ENCODE measurements at regions not wholly inside any gene's neighbourhood (a gene's known extent, or its start where the extent isn't known, plus 50 kb on each side); places are given as distances from the start of the nearest gene placed in this dataset.
"Not testable (repeated sequence)": the region's sequence is repeated elsewhere in the genome, so short reads cannot be mapped to it uniquely, and the experiment has no call there.

DNA sequence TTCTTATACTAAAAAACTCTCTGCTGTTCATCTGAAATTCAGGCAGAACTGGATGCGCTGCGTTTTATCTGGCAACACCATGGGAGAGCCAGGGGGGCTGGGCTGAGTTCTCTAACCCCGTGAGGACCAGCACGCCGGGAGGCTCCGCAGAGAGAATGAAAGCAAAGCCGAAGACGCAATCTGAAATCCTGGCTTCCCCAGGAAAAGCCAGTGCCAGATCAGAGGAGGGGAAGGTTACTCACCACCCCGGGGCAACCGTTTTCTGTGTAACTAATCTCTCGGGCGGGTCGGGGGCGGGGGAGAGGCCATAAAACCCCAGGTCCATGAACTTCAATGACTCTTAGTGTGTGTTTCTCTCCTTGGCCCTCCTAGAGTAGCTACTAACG lies 99.4 kb downstream of the SHANK2 start:
- DNase-seq (ENCODE audit: low read depth), result no peak

DNA sequence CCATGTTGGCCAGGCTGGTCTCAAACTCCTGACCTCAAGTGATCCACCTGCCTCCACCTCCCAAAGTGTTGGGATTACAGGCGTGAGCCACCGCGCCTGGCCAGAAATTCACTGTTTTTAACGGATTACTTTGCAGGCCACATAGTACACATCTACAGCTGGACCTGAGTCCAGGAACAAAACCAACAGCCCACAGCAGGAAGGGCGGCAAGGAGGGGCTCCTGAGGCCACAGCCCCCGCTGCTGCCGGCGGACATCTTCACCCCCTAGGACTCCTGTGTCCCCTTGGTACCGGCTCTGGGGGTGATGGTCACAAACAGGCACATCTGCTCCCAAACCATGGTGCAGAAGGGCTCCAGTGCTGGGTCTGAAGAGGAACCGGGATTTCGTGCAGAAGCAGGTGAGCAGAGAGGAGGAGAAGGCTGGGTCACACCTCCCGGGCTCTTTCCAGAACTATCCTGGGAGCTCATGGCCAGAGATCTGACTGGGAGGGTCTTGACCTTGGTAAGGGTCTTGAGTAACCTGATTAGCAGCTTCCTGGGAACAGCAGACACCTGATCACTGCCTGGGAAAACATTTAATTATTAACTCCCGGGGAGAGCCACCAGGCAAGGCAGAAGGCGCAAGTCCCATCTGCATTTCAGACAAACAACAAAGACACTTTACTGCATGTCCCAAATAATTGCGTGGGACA lies 99.9 kb downstream of the SHANK2 start:
- not testable (repeated sequence) for DNase-seq (ENCODE audit: low read depth)

DNA sequence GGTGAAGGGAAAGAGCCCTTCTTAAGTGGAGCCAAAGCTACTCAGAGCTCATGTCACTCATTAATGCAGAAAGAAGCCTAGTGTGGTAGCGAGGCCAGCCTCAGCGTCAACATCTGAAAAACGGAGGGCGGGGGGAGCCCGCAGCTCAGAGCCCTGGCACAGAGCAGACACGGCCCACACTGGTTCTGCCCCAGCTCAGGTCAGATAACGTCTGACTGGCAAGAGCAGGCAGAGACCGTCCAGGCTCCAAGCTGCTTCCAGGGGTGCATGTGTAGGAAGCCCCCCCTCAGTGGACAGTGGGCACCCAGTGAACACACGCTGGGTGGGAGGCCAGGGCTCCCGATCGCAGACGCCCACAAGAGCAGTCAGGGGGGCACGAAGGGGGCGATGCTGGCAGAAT lies 100.8 kb downstream of the SHANK2 start:
- no peak for DNase-seq (ENCODE audit: low read depth)

DNA sequence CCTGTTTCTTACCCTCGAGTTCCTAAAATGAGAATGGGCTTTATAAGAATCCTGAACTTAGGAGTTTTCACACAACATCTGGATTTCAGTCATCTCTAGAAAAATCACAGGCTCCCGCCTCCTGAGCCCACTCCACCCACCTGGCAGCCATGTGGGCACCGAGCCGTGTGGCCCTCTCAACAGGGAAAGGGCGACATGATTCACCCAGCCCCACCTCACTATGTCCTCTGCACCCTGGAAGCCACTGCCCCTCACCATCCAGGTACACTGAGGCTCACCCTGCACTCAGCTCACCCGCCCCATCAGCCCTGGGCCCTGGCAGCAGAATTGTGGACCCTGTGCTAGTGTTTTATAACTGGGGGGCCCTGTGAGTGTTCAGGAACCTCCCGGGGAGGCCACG lies 101.5 kb downstream of the SHANK2 start:
- no peak for DNase-seq (ENCODE audit: low read depth)

DNA sequence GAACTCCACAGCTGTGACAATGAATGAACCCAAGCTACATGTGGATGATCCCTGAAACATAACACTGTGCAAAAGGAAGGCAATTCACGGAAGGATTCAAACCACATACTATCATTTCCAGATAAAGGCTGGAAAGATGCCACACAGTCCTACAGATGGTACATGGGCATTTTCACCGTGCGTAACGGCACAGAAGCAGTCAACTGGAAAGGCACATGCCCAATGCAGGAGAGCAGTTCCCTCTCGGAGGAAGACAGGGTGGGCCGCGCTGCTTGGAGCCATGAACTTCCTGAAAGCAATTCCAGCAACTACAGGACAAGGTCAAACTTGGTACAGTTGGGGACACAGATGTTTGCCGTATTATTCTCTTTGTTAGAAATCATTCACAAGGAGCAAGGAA lies 103.7 kb downstream of the SHANK2 start:
- DNase-seq (ENCODE audit: low read depth), result no peak

DNA sequence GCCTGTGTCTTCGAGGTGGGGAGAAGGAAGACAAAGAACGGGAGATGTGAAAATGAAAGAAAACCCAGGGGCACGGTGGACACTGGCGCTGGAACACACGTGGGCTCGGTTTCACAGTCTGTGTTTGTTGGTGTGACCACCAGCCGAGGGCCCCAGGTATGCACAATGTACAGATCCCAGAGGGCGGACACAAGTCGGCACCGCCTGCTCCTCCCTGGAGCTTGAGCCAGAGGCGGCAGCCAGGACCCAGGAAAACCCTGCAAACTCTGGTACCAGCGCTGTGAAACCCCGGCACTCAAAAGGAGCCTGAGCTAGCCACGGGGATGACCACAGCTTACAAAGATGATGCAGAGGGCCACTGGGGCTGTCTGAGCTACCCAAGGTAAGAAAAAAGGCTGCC lies 105.0 kb downstream of the SHANK2 start:
- DNase-seq (ENCODE audit: low read depth), result no peak

DNA sequence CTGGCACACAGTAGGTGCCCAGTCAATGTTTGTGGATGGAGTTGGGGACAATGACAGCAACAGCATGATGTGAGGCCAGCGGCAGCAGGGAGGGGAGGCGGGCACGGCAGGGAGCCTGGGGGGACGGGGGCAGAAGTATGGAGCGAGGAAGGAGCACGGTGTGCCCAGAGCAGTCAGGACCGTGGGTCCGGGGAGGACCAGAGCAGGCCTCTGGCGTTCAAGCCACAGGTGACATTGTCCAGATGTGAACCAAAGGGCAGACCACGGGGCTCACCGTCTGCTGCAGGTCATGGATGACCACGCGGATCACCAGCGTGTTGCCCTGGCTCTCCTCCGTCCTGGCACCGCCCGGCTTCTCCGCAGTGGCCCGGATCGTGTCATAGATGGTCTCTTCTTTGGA lies 105.5 kb downstream of the SHANK2 start:
- DNase-seq (ENCODE audit: low read depth), result no peak

DNA sequence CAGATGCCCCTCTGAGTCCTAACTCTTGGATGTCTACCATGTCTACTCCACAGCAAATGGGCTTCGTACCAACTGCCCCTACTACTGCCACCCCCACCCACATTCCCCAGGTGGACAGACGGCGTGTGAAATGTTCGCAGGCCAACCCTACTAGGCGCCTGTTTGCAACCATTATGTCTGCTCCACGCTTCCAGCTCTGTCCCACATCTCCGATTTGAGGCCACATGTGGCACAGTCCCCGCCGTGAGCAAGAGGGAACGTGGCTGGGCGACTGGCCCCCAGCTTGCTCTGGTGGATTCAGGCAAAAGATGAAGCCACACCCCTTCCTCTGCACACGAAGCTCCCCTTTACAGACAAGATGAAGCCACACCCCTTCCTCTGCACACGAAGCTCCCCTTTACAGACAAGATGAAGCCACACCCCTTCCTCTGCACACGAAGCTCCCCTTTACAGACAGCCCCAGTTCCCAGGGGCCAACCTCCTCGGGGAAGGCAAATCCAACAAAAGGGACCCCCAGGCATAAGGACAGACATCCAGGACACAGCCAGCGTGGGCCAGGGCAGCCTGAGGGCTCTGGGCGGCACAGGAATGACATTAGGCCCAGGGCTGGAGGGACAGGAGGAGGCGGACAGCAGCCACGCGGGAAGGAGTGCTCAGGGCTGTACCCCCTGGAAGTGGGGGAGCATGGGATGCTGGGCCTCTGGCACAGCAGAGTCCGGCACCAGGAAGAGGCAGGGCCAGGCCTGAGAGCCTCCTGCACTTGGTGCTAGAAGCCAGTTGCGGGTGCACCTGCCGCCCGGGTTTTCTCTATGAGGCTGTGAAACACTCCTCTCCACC lies 106.2 kb downstream of the SHANK2 start:
- DNase-seq (ENCODE audit: low read depth), result no peak

DNA sequence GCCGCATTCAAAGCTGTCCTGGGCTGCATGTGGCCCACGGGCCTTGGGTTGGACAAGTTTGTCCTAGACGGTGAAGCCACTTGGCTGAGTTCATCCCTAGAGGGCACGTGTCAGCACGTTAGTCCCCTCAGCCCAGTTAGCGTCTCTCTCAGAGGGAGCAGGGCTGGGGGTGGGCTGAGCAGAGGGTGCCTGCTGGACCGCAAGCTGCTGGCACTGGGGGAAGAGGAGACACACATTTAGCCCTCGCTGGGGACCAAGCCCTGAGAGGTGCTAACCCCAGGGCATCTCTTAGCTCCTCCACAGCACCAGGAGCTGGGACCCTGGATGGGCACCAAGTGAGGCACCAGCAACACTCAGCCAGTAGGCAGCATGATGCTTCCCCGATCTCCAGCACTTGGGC lies 107.0 kb downstream of the SHANK2 start:
- no peak for DNase-seq (ENCODE audit: low read depth)

DNA sequence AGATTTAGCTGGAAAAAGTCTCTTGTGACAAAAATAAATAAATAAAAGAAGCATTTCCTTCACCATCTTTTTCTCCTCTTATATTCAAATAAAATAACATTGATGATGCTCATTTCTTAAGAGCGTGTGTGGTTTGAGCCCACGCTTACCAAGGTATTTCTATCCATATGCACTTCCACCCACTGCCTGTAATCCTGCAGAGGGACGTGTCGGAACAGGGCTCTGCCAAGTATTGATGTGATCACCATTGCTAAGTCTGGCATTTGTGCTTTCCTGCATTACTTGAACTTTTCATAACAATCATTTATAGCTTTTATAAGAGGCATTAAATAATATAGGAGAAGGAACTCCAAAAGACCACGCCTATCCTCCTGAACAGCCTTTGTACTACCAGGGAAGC lies 107.6 kb downstream of the SHANK2 start:
- DNase-seq (ENCODE audit: low read depth), result no peak

DNA sequence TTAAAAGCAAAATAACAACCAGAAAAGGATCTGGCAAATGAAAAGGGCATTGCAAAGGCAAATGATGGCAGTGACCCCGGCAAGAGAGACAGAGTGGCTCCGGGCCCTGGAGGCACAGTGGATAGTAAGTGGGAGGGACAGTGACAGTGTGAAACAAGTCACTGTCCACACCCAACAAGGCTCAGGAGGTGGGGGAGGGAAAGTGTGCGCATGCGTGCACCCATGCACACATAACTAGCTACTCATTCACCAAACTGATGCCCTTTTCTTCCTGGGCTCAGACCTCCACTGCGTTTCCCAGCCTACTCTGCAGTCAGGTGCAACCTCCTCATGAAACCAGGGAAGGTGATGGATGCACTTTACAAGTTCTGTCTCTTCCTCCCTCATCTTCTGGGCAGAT lies 108.4 kb downstream of the SHANK2 start:
- DNase-seq (ENCODE audit: low read depth), result no peak

DNA sequence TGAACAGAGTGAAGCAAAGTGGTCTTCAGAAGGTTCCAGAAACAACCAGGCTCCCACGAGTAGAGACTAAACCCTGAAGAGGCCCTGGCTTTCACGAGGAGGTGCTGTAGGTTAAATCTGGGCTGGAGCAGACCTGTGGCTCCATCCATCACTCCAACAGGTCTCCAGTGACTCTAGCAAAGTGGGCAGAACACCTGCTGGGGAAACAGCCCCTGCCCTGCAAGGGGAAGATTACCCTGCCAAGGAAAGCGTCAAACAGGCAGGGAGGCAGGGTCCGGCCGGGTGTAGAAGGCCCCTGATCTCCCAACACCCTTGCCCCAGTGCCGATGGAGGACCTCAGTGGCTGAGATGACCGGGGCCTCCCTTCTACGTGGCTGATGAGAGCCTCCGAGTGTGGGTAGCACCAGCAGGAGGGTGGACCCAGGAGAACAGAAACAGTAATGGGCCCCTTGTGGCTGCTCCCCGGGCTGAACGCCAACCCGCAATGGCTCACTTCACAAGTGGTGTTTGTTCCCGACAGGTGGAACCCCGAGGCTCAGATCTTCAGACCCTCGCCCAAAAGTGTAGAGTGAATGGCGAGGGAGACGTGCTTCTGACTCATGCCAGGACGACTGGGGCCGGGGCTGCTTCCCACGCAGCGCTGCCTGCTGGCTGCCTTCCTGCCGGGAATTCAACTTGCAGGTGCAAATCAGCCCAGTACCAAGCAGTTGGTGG lies 112.0 kb downstream of the SHANK2 start:
- DNase-seq (ENCODE audit: low read depth), result no peak

DNA sequence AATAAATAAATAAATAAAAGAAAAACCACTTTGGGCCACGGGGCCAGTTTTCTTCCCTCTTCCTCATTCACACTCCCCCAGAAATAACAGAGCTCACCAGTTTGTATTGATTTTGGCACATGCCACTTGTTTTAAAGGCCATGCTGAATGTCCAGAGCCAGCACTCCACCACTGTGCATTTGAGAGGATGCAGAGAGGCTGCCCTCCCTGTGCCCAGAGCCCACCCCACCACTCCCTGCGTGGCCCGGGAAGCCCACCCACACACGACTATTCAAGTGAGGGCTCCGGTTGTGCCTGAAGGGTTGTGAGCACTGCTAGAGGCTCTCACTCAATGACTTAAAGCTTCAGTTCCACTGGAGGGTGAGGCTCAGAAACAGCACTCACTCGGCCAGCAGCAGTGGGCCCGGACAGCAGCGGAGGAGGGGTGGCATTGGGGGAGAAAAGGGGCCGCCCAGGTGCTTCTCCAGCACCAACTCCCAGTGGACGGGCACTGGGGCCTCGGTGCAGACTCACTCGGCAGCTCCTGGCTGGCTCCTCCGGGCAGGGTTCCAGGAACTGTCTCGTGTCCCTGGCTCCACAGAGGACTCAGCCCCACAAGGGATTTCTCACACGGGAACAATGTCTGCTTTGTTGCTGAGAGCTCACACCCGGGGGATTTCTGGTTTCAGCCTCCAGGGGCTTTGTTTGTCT lies 112.7 kb downstream of the SHANK2 start:
- DNase-seq (ENCODE audit: low read depth), result no peak

DNA sequence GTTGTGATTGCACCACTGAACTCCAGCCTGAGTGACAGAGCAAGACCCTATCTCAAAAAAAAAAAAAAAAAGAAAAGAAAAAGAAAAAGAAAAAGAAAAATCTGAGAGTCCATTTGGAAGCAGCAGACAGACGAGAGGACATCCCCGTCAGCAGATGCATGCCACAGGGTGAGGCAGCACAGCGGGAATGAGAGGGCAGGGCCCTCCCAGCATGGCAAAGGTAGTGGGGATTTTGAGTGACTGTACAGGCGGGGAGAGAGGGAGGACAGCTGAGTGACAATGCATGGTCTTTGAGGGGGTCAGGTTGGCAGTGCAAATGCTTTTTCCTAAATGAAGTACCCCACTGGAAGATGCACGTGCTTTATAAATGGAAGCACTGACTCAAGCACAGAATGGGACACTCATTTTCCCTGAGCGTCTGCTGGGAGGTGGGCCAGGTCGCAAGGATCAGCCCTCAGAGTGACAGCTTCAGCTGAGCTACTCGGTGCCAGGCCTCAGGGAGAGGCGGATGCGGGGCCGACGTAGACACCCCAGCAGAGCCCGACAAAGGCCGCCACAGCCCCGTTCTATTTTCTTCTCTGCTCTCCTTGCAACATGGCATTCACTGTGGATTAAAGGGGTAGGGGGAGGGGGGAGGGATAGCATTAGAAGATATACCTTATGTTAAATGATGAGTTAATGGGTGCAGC lies 113.5 kb downstream of the SHANK2 start:
- DNase-seq (ENCODE audit: low read depth), result no peak

DNA sequence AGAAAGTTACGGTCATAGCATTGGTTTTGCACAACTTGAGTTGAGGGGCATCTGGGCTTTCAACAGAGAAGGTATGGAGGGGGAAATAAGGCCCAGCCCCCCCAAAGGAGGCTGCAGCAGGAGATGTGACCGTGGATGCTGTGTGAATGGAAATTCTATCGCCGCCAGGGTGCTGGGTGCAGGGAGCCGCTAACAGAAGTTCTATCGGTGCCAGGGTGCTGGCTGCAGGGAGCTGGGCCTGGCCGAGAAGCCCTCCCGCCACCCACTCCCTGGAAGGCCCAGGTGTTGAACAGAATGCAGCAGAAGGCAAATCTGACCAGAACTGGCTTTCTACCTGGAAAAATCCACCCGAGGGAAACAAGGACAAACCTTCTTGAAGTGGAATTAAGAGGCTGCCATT lies 115.0 kb downstream of the SHANK2 start:
- no peak for DNase-seq (ENCODE audit: low read depth)

DNA sequence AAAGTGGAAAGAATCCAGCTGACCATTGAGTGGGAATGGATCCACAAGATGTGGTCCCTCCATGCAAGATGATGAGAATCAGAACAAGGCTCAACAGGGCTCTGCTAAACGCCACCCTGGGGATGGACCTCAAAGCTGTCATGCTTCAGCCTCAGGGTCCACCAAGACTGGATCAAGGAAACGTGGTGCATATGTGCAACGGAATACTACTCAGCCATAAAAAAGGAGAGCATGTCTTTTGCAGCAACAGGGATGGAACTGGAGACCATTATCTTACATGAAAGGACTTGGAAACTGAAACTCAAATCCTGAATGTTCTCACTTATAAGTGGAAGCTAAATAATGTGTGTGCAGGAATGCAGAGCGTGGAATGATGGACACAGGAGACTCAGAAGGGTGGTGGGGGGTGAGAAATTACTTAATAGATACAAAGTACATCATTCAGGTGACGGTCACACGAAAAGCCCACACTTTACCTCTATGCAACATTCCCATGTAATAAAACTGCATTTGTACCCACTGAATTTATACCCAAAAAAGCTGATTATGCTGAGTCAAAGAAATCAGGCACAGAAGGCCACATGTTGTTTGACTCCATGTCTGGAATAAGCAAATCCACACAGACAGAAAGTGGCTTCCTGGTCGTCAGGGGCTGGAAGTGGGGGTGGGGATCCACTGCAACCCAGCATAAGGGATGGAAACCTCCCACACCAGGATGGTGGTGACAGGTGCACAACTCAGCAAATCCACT lies 116.1 kb downstream of the SHANK2 start:
- DNase-seq (ENCODE audit: low read depth), result no peak

DNA sequence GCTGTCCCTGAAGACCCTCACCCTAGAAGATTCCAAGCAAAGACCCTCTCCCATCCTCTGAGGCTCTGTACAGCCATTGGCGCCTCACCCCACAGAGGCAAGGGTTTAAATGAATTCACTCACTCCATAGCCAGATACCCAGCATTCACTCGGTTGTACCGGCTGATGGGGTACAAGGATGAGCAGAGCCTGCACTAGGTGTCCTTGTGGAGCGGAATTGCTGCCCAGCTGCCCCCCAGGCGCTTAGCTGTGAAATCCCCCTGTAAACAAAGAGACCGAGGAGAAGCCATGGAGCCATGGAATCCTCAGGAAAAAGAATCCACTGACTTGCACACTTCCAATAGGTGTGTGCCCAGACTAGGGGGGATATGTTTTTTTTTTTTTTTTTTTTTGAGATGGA lies 117.3 kb downstream of the SHANK2 start:
- no peak for DNase-seq (ENCODE audit: low read depth)

DNA sequence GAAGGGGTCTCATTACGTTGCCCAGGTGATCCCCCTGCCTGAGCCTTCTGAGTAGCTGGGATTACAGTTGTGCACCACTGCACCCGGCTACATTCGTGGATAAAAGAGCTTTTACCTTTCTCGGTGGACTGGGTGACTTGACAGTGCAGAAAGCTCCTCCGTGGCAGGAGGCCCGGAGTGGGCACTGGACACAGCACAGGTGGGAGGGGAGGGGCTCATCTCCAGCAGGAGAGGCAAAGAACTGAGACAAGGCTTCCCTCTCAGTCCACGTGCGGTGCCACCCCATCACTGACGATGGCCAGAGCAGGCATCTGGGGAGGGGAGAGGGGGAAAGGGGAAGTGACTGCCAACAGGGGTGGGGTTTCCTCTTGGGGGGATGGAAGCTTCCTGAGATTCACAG lies 118.4 kb downstream of the SHANK2 start:
- DNase-seq (ENCODE audit: low read depth), result no peak

DNA sequence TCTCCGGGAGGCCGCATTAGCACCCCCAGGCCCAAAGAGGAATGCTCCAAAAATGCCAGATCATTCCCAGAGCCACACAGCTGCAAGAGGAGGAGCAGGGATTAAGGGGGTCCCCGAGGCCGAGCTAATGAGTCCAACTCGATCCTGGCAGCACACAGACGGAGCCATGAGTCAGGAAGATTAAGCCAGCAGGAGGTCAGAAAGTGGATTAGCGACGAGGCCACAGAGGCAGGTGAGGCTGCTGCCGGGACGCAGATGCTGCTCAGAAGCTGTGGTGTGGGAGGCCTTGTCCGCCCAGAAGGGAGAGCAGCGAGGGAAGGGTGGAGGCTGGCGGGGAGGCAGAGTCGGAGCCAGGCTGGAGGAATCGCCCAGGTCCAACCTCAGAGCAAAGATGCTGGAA lies 120.5 kb downstream of the SHANK2 start:
- DNase-seq (ENCODE audit: low read depth), result no peak

DNA sequence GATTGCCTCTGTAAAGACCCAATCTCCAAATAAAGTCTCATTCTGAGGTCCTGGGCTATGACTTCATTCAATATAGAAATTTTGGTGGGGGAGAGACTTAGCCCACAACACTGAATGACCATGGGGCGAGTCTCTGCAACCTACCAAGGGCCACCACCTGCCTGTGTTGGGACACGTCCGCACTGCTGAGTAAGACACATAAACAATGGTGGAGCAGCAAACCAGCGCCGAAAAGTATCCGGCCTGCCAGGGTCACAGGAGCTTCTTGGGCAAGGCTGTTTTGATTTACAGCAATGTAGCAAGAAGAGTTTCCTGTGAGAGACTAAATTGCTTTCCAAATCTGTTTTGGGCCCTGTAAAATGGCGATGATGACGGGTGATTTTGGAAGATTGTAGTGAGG lies 122.3 kb downstream of the SHANK2 start:
- no peak for DNase-seq (ENCODE audit: low read depth)

DNA sequence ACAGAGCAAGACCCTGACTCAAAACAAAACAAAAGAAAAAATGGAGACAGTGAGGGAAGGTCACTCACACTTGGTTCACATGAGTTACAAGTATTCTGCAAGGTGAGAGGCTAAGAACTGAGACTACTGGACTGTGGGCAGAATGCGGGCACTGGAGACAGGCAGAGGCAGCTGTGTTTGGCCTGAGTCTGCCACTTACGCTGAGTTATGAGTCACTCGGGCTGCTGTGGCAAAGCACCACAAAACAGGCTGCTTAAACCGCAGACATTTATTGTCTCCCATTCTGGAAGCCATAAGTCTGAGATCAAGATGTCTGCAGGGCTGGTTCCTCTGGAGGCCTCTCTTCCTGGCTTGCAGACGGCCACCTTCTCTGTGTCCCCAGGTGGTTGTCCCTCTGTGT lies 122.8 kb downstream of the SHANK2 start:
- no peak for DNase-seq (ENCODE audit: low read depth)
